HG02938 (cell line): ENCODE measurements at regions not wholly inside any gene's neighbourhood (a gene's known extent, or its start where the extent isn't known, plus 50 kb on each side); places are given as distances from the start of the nearest gene placed in this dataset.
"Not testable (repeated sequence)": the region's sequence is repeated elsewhere in the genome, so short reads cannot be mapped to it uniquely, and the experiment has no call there.

Experiments
- ATAC-seq: cut with Tn5 transposase; IDR thresholded peaks from one replicate; pipeline ENCODE4 v1.9.1; 2021; ENCODE audit warnings: mild to moderate bottlenecking, moderate library complexity; ENCODE audit not compliant: unreplicated experiment

DNA sequence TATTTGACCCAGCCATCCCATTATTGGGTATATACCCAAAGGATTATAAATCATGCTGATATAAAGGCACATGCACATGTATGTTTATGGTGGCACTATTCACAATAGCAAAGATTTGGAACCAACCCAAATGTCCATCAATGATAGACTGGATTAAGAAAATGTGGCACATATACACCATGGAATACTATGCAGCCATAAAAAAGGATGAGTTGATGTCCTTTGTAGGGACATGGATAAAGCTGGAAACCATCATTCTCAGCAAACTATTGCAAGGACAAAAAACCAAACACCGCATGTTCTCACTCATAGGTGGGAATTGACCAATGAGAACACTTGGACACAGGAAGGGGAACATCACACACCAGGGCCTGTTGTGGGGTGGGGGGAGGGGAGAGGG, 147.3 kb upstream of the STK26 start:
- not testable (repeated sequence) for ATAC-seq

GRCh38 chrX:131881194-131881593, 141.9 kb upstream of the STK26 start:
- no peak for ATAC-seq

GRCh38 chrX:131885042-131885441, 138.1 kb upstream of the STK26 start:
- ATAC-seq = not testable (repeated sequence)

- ATAC-seq = not testable (repeated sequence)
These were observed 129.2 kb upstream of the STK26 start for GRCh38 chrX:131893857-131894256.

DNA sequence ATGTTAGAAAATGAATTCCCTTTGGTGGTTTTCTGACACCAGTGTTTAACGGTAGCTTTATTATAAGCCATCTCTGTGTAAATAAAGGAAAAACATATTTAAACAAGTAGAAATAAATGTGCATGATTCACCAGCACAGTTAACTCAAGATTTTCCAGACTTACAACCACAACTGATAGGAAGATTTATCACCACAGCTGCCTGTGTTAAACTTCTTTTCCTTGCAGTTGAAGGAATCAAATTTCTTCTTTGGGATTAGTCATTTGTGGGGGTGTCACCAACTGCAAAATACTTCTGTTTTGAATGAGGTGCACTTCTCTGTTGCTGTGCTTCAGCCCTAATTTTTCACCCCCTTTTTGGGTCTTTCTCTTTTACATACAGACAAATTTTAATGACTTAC, 128.1 kb upstream of the STK26 start:
- no peak for ATAC-seq

DNA sequence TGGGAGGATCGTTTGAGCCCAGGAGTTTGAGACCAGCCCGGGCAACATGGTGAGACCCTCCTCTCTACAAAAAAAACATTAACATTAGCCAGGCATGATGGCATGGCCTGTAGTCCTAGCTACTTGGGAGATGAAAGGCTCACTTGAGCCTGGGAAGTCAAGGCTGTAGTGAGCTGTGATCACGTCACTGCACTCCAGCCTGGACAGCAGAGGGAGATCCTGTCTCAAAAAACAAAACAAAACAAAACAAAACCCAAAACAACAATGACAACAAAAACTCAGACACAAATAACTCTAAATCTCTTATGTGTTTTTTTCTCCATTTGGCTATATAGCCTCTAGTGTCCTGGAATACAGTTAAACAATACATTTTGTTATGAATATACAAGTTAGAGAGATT, 127.3 kb upstream of the STK26 start:
- no peak for ATAC-seq

DNA sequence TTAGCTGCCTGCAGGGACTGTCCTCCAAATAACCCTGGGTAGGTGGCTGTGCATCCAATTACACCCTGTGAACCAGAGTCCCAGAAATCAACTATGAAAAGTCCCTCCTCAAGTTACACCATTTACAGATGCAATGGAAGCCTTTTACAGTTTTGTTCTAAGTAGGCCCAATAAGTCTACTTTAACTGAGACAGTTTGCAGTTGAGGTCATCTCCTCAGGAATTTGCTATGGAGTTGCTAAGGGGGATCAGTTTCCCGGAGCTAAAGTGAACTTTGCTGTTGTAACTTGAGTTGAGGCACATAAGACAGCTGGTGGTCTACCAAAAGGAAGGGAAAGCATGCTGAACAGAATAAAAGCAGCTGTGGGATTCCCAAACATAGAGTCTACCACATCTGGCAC, 121.6 kb upstream of the STK26 start:
- ATAC-seq = no peak

GRCh38 chrX:131907488-131908314, 115.4 kb upstream of the STK26 start:
- ATAC-seq = no peak

DNA sequence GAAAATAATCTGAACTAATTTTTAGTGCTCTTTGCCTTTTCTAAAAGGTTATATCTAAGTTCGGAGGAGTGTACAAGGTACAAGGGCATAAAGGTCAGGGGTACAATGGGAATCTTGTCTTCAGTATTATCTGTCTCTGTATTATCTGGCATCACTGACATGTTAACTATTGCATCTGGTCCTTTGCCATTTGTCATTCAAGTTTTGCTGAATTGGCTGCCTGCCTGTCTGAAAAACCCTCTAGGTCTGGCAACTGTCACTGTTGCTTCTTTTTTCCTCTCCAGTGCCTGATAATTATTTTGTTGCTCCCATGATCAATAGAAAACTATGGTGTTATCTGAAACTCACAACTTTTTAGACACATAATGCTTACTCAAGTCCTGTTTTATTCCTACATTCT, 112.5 kb upstream of the STK26 start:
- ATAC-seq = no peak

DNA sequence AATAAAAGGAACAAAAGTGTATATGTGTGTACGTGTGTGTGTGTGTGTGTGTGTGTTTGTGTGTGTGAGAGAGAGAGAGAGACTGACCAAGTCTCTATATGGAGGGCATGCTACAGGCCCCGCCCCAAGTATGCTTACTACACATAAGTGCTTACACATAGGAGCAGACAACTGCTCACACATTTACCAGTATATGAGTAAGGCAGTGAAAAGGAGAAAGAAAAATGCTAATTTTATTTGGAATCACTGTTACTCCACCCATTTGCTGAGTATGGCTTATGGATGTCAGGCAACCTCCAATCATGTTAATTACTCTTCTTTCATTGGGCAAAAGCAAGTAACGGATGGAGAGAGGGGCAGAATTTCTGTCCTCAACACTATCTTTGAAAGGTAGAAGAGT, 107.6 kb upstream of the STK26 start:
- ATAC-seq = no peak

- ATAC-seq = no peak
These were observed 105.5 kb upstream of the STK26 start for GRCh38 chrX:131917588-131917987.

DNA sequence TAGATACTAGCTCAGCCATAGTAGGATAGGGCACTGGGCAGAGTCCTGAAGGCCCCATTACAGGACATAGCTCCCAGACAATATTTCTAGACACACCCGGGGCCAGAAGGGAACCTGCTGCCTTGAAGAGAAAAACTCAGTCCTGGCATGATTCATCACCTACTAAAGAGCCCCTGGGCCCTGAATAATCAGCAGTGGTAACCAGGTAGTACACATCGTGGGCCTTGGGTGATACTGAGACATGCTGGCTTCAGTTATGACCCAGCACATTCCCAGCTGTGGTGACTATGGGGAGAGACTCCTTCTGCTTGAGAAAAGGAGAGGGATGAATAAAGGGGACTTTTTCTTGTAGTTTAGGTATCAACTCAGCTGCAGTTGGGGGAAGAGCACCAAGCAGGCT, 104.3 kb upstream of the STK26 start:
- ATAC-seq = no peak

DNA sequence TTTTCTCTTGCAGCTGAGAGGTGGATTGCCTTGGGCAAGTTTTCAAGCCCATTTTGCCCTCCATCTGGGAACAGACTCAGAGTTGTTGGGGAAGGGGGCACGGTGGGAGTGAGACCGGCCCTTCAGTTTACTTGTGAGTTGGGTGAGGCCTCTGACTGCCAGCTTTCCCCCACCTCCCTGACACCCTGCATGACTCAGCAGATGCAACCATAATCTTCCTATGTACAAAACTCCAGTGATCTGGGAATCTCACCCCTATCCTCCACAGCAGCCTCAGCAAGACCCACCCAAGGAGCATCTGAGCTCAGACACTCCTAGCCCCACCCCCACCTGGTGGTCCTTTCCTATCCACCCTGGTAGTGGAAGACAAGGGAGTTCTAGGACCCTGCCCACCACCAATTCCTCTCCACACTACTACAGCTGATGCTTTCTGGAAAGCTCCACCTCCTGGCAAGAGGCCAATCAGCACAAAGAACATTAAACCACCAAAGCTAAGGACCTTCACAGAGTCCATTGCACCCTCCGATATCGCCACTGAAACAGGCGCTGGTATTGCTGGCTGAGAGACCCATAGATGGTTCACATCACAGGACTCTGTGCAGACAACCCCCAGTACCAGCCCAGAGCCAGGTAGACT, 99.4 kb upstream of the STK26 start:
- ATAC-seq = no peak

DNA sequence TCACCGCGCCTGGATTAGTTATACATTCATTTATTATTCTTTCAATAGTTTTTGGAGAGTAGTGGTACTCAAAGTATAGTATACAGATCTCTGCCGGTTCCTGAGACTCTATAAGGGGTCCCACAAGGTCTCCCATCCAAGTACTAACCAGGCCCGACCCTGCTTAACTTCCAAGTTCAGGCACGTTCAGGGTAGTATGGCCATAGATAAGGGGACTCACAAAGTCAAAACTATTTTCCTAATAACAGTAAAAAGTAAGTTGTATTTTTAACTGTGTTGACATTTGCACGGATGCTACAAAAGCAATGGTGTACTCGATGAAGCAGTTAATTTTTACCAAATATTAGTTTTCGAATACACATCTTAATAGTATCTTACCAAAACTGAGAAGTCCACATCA, 84.4 kb upstream of the STK26 start:
- ATAC-seq = no peak

DNA sequence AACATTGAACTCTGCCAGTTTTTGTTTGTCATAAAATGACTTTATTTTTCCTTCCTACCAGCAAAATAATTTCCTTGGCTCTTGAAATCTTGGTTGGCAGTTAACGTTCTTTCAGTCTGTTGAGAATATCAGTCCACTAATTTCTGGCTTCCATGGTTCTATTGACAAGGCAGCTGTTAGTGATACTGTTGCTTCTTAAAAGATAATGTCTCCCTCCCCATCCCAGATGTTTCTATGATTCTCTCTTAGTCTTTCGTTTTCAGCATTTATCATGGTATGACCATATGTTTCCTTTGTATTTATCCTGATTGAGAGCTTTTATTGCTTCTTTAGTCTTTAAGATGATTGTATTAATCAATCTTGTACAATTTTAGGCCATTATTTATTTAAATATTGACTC, 81.1 kb upstream of the STK26 start:
- no peak for ATAC-seq

DNA sequence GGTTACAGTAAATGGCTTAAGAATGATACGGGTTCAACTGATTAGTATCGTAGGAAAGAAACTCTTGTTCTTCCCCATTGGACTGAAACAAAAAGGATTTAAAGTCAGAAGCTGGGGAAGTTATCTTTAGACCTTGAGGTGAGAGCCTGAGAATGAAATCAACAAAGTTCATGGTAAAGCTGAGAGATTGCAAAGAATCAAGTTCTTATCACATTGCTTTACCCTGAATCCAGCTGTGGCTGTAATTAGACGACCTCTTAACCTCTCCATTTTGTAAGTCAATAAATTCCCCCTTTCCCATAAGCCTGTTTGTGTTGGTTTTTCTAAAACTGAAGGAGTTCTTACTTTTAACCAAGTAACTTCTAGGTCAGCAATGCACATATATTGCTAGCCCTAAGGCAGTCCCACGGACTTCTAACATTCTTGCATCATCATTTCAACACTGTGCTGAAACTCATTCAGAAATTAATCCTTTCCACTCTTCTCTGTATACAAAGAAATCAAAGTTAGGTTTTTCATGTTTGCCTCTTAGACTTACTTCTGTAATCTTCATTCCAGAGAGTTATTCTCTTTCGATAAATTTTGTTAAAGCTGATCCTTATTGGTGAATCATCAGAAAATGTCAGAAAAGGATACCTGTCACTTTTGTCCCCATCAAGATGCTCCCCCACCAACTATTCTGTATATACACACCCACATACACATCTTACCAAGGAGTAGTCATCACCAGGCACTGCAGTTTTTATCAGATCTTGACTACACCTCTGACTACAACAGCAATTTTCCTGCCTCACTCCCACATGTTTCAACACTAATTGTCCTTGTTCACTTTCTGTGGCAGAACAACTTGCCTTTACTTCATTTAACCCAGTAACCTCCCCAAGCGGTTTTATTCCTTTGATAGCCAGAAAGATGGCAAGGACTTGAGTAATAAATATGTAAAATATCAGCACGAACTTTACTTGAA, 77.9 kb upstream of the STK26 start:
- no peak for ATAC-seq

DNA sequence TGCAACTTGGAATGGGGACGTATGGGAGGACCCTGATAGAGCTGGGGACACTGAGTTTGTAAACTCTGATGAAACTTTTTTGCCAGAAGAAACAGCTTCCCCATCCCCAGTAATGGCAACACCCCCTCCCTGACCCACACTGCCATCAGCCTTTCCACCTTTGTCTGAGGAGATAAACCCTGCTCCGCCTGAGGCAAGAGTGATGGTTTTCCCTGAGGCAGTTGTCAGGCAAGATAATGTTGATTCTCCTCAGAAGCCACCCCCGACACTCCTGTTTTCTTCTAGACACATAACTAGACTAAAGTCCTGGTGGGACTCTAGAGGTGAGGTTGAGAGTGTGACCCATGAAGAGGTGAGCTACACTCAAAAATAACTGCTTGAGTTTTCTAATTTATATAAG, 71.9 kb upstream of the STK26 start:
- no peak for ATAC-seq

- ATAC-seq = no peak
These were observed 67.9 kb upstream of the STK26 start for GRCh38 chrX:131955099-131955777.

DNA sequence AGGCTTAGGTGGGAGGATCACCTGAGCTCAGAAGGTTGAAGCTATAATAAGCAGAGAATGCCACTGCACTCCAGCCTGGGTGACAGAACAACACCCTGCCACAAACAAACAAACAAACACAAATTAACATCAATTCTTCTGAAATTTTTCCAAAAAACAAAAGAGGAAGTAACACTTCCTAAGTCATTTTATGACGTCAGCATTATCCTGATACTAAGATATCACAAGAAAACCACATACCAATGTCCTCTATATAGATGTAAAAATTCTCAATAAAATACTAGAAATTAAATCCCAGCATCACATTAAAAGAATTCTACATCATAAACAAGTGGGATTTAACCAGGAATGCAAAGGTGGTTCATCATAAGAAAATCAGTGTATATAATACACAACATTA, 64.4 kb upstream of the STK26 start:
- ATAC-seq = no peak

- no peak for ATAC-seq
These were observed 52.8 kb upstream of the STK26 start for GRCh38 chrX:131970347-131970746.
